ENCODE measurements at regions not wholly inside any gene's neighbourhood (a gene's known extent, or its start where the extent isn't known, plus 50 kb on each side); places are given as distances from the start of the nearest gene placed in this dataset.

DNA sequence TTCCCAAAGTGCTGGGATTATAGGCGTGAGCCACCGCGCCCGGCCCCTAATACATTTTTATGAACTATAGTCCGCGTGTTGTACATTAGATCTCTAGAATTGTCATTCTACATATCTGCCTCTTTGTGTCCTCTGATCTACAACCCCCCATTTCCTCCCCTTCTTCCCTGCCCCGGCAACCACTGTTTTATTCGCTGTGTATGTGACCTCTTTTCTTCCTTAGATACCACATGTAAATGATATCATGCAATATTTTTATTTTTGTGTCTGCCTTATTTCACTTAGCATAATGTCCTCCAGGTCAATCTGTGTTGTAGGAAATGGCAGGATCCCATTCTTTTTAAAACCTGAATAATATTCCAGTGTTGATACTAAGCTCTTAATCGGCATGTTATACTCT, 99.5 kb upstream of the NRIP1 start:
- Histone ChIP-seq H3K36me3 (no peaks in the 10 kb centered on the region), H3K27me3 (no peaks in the 10 kb centered on the region), H3K9me3 (no peaks in the 10 kb centered on the region), H3K4me3 (no peak overlapping the region), H3K27ac (no peak overlapping the region), H3K4me1 (no peaks in the 10 kb centered on the region)
- intact Hi-C loops (cut with DNase I), result no loop called here
- TF ChIP-seq POLR2AphosphoS5 (IDR thresholded peaks at IDR 0.05; ENCODE audit: insufficient read depth in 1 of 2, low read depth in 1 of 2), result no peak
- TF ChIP-seq, protein P1, sequence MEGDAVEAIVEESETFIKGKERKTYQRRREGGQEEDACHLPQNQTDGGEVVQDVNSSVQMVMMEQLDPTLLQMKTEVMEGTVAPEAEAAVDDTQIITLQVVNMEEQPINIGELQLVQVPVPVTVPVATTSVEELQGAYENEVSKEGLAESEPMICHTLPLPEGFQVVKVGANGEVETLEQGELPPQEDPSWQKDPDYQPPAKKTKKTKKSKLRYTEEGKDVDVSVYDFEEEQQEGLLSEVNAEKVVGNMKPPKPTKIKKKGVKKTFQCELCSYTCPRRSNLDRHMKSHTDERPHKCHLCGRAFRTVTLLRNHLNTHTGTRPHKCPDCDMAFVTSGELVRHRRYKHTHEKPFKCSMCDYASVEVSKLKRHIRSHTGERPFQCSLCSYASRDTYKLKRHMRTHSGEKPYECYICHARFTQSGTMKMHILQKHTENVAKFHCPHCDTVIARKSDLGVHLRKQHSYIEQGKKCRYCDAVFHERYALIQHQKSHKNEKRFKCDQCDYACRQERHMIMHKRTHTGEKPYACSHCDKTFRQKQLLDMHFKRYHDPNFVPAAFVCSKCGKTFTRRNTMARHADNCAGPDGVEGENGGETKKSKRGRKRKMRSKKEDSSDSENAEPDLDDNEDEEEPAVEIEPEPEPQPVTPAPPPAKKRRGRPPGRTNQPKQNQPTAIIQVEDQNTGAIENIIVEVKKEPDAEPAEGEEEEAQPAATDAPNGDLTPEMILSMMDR (IDR thresholded peaks at IDR 0.05), result no peak
- TF ChIP-seq POLR2A (IDR thresholded peaks at IDR 0.05), result no peak
- no peak for DNase-seq (ENCODE audit: extremely low spot score in 2 of 2)

DNA sequence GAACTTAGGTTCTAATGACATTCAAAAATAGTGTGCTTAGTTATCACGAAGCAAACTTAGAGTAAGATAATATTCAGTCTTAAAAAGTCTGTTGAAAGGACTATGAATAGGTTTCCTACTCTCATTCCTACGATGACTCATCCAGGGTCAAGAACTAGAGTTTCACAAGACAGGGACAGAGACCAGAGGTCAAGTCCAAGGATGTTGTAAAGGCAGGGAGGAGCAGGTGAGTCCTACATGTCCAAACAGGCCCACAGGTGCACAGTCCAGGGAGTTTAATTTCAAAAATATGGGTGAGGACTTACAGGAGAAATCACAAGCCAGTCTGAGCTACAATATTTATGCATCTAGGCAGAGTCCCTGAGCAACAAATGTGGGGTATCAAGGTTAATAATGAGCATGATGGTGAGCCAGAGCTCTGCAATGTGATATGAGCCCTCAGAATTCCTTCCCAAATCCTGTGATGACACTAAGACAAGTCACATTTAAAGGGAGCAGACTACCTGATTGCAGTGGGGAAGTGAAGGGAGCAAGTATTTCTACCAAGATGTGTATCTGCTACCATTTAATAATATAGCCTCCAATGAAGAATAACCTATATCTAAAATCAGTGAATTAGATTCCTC, 100.0 kb upstream of the NRIP1 start:
- Histone ChIP-seq H3K4me1 (no peaks in the 10 kb centered on the region), H3K4me3 (no peak overlapping the region), H3K36me3 (no peaks in the 10 kb centered on the region), H3K27me3 (no peaks in the 10 kb centered on the region), H3K27ac (no peak overlapping the region), H3K9me3 (no peaks in the 10 kb centered on the region)
- intact Hi-C loops (cut with DNase I), result no loop called here
- no peak for DNase-seq (ENCODE audit: extremely low spot score in 2 of 2)
- peak in 1 of 2 donors; percentile 28 for TF ChIP-seq POLR2AphosphoS5 (IDR thresholded peaks at IDR 0.05; ENCODE audit: insufficient read depth in 1 of 2, low read depth in 1 of 2)
- TF ChIP-seq, protein P1 (IDR thresholded peaks at IDR 0.05), result no peak

DNA sequence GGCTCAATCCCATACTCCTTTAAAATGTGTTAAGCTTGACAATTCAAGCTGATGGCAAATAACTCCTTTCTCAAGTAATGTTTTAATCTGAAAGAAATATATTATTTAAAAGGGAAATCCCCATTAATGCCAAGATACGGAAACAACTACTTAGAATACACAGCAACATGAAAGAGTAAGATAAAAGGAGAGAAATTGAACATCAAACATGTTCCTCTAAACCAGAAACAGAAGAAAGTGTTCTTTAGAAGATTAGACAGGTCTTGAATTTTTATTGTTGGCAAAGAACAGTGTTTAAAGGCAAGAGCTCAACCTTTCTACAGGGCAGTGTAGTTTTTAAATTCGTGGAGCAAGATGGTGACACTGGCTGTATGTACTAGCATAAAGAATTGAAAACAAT, 105.8 kb upstream of the NRIP1 start:
- Histone ChIP-seq H3K9me3 (no peaks in the 10 kb centered on the region), H3K4me3 (no peak overlapping the region), H3K4me1 (no peaks in the 10 kb centered on the region), H3K36me3 (no peaks in the 10 kb centered on the region), H3K27me3 (no peaks in the 10 kb centered on the region), H3K27ac (no peak overlapping the region)
- TF ChIP-seq POLR2AphosphoS5 (IDR thresholded peaks at IDR 0.05; ENCODE audit: insufficient read depth in 1 of 2, low read depth in 1 of 2) (no peak), POLR2A (IDR thresholded peaks at IDR 0.05) (no peak)
- TF ChIP-seq, protein P1 (IDR thresholded peaks at IDR 0.05), result no peak
- intact Hi-C loops (cut with DNase I), result no loop called here
- no peak for DNase-seq (ENCODE audit: extremely low spot score in 2 of 2)

DNA sequence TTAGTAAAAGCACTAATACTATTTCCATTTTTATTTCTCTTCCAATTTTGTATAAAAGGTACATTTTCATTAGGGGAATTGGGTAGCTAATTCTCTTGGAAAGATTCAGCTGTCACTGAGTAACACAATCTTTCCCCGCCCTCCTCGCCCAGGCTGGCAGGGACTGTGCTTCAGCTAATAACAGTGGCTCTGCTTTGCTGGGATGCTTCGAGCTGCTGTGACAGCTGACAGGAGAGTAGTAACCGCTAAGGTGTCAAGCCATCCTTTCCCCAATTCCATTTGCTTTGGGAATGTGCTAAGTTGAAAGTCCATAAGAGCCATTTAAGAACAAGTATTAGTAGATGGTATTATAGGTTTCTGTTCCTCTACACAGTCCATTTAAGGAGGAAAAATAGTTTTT, 106.7 kb upstream of the NRIP1 start:
- Histone ChIP-seq H3K4me3 (no peak overlapping the region), H3K4me1 (no peaks in the 10 kb centered on the region), H3K36me3 (no peaks in the 10 kb centered on the region), H3K9me3 (no peaks in the 10 kb centered on the region), H3K27ac (no peak overlapping the region), H3K27me3 (no peaks in the 10 kb centered on the region)
- DNase-seq (ENCODE audit: extremely low spot score in 2 of 2), result no peak
- no peak for TF ChIP-seq POLR2AphosphoS5 (IDR thresholded peaks at IDR 0.05; ENCODE audit: insufficient read depth in 1 of 2, low read depth in 1 of 2)
- TF ChIP-seq POLR2A (IDR thresholded peaks at IDR 0.05), result no peak
- TF ChIP-seq, protein P1 (IDR thresholded peaks at IDR 0.05), result no peak
- intact Hi-C loops (cut with DNase I), result no loop called here

DNA sequence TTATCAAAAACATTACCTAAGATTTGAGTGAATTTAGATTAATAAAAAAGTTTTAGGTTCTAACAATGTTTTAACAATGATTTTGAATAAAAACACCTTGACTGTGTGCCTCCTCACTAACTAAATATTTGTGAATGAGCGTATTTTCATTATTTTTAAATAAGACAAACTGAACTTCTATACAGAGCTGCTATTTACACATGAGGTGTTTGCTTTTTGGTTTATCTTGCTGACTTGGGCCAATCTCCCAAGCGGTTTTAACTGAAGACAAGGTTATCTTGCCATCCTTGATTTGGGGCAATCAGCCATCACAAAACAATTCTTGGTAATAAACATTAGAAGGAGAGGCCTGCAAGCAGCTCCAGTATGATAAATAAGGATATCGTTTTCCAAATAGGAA, 108.2 kb upstream of the NRIP1 start:
- no peaks in the 10 kb centered on the region for H3K4me1 ChIP-seq
- intact Hi-C loops (cut with DNase I), result no loop called here
- H3K4me3 ChIP-seq, result no peak overlapping the region
- no peak overlapping the region for H3K27ac ChIP-seq
- H3K36me3 ChIP-seq, result no peaks in the 10 kb centered on the region
- H3K9me3 ChIP-seq, result no peaks in the 10 kb centered on the region
- DNase-seq (ENCODE audit: extremely low spot score in 2 of 2), result no peak
- H3K27me3 ChIP-seq, result no peaks in the 10 kb centered on the region
- no peak for TF ChIP-seq POLR2A (IDR thresholded peaks at IDR 0.05)
- TF ChIP-seq POLR2AphosphoS5 (IDR thresholded peaks at IDR 0.05; ENCODE audit: insufficient read depth in 1 of 2, low read depth in 1 of 2), result no peak
- TF ChIP-seq, protein P1 (IDR thresholded peaks at IDR 0.05), result no peak

All from vagina (tissue), 2 donors.